Vagina (tissue), 2 donors: ENCODE measurements at regions not wholly inside any gene's neighbourhood (a gene's known extent, or its start where the extent isn't known, plus 50 kb on each side); places are given as distances from the start of the nearest gene placed in this dataset.

Source experiments
- CTCF ChIP-seq, 3 experiments: fragments of 450-650 bp in 2 of 3; fragments of 200-600 bp in 1 of 3; sonication (generic) in 1 of 3; IDR thresholded peaks; one replicate each; pipeline ENCODE4 v1.5.1; 2017 to 2019; ENCODE audit warnings: antibody characterized with exemption in 3 of 3, mild to moderate bottlenecking in 2 of 3, moderate library complexity in 2 of 3
- POLR2A ChIP-seq, 2 donors: fragments of 450-650 bp; IDR thresholded peaks; one replicate each; pipeline ENCODE4 v1.6.1; 2017; ENCODE audit warnings: antibody characterized with exemption in 2 of 2, mild to moderate bottlenecking in 2 of 2, moderate library complexity in 2 of 2

- TF ChIP-seq CTCF (IDR thresholded peaks at IDR 0.05) (no peak), POLR2A (IDR thresholded peaks at IDR 0.05) (no peak)
Observed at GRCh38 chr4:28832444-28832843, 1887.7 kb upstream of the PCDH7 start.
